Islet precursor cell (in vitro differentiated cells): ENCODE measurements at regions not wholly inside any gene's neighbourhood (a gene's known extent, or its start where the extent isn't known, plus 50 kb on each side); places are given as distances from the start of the nearest gene placed in this dataset.

ENCODE experiments used
- DNase-seq: peaks from one replicate; pipeline ENCODE4 v3.0.0-alpha.2; 2018

GRCh38 chr22:49079027-49079725 lies 748.5 kb downstream of the BRD1 start:
- no peak for DNase-seq

- no peak for DNase-seq
Measured at GRCh38 chr22:49078076-49078710, 749.5 kb downstream of the BRD1 start.

DNA sequence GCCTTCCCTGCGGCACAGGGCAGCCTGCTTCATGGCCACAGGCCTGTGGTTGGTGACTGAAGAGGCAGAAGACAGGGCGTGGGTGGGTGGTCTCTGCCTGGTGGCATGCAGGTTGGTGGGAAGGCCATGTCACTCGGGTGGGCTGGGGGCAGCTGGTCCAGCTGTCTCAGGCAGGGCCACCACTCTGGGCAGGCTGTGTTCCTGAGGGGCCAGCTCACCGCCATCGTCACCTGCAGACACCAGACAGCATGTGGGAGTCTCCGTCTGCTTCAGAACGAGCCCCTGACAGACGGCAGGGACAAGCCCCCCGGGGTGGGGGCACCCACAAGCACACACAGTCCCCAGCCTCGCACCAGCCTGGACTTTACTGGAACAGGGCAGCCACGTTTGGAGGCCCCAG lies 750.1 kb downstream of the BRD1 start:
- DNase-seq, result no peak

GRCh38 chr22:49077036-49077393 lies 750.7 kb downstream of the BRD1 start:
- no peak for DNase-seq

GRCh38 chr22:49076300-49077035 lies 751.2 kb downstream of the BRD1 start:
- DNase-seq, result peak; percentile 74

GRCh38 chr22:49075150-49075549 lies 752.5 kb downstream of the BRD1 start:
- no peak for DNase-seq

DNA sequence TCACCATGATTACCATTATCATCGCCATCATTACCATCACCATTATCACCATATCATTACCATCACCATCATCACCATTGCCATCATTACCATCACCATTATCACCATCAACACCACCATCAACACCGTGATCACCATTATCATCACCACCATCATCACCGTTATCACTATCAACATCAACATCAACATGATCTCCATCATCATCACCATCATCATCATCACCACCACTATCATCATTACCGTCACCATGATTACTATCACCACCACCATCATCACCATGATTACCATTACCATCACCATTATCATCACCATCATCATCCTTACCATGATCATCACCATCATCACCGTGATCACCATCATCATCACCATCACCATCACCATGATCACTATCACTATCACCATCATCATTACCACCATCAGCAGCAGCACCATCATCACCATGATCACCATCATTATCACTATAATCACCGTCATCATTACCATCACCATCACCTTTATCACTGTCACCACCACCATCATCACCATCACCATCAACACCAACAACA lies 753.7 kb downstream of the BRD1 start:
- no peak for DNase-seq

DNA sequence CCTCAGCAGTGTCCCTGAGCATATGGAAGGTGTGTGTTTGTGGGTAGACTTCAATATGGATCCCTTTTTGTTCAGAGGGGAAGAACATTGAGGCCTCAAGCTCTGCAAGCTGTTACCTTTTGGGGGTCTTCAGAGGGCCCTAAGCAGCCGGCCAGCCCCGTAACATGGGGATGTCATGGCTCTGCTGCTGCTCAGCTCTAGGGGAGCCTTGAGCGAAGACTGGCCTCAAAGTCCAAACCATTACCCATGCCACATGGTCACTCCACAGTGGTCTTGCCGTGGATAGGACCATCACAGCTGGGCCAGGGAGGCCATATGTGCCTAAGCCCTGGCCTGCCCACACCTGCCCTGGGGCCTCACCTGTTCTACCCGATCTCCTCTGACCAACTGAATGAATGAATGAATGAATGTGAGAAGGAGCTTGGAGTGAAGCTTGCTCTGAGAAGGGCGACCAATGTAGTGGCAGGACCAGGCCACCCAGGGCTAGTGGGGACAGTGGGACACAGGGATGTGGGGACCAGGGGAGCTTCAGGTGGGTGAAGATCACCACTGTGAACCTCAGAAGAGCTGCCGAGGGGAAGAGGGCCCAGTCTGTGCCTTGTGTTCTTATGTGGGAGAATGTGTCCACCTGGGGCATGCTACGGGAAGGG lies 754.6 kb downstream of the BRD1 start:
- no peak for DNase-seq

GRCh38 chr22:49070501-49070900 lies 757.2 kb downstream of the BRD1 start:
- no peak for DNase-seq

GRCh38 chr22:49068861-49069500 lies 758.7 kb downstream of the BRD1 start:
- DNase-seq, result no peak

DNA sequence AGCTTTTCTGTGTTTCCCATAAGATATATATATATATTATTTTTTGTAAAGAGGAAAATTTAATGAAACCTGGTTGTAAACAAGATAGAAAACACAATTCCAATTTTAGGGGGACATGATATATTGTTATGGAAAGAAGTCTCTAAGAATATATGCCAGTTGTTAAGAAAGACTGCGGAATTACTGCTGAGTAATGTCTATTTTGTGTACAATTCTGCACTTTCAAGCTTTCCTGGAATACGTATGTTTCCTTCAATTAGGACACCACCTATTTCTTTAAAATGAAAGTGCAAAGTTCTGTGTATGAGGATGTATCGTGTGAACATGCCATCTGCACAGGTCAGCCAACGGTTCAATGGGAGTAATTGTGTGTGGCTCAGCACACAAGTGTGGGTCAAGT lies 760.2 kb downstream of the BRD1 start:
- DNase-seq, result no peak

- no peak for DNase-seq
Measured at GRCh38 chr22:49066619-49067018, 761.1 kb downstream of the BRD1 start.

DNA sequence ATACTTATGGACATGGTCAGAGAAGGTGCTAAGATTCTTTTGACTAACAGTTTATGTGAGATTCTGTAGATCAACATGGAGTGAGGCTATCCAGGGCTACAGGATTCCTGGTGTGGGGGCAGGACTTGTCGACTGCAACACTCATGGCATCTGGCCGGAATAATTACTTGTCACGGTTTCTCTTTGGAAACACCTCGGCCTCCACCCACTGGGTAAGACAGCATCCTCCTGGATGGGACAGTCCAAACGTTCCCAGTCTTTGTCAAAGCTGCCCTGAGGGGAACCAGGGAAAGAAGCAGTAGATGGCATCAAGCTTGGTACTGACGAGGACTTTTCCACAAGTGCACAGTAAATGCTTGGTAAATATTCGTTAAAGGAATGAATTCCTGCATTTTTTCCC lies 762.8 kb downstream of the BRD1 start:
- DNase-seq, result no peak

GRCh38 chr22:49063545-49063890 lies 764.2 kb downstream of the BRD1 start:
- no peak for DNase-seq

DNA sequence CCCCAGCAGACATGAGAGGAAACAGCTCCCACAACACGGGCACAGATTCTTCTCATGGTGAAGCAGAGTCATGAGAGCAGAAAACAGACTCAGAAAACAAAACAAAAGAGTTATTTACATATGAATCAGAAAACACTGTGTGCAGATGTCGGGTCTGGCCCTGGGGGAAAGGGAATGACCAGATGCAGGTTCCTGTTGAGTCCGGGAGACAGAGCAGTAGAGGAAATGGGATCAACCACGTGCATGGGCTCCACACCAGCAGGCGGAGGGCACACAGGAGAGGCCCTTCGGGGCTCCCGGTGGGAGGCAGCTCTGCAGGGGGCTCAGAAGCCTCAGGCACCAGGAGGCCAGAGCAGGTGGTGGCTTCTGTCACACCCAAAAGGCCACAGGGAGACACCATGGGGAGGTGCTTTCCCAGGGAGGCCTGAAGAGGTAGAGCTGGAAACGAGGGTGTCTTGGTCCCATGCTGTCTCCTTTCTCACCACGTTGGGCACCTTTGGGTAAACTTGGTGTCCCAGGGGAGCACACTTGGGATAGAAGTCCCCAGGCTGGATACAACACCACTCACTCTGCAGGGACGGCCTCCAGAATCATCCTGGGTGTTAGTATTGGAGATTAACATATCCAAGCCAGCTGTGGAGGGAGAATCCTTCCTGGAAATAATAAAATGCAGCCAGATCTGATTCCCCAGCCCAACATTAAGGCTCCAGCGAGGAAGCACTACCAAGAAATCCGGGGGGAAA lies 764.7 kb downstream of the BRD1 start:
- DNase-seq, result no peak

GRCh38 chr22:49062155-49062801 lies 765.4 kb downstream of the BRD1 start:
- no peak for DNase-seq

DNA sequence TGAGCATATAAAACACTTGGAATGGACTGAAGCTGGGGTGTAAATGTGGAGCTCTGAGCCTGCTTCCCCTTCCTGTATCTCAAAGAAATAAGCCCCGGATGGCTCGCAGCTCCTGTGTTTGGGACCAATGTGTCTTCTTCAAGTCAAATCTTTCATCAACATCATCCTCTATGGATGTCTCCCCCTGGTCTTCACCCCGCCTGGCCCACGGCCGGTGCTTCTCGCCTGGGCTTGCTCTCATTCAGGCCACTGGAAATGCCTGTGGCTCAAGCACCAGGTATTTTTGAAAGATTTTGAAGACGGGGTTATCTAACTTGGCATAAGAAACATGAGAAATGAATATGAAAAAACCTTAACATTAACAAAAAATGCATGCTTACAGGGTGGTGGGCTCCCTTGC lies 769.8 kb downstream of the BRD1 start:
- no peak for DNase-seq

GRCh38 chr22:49056301-49056700 lies 771.4 kb downstream of the BRD1 start:
- DNase-seq, result no peak

GRCh38 chr22:49055406-49055805 lies 772.3 kb downstream of the BRD1 start:
- no peak for DNase-seq

GRCh38 chr22:49053578-49053977 lies 774.1 kb downstream of the BRD1 start:
- DNase-seq, result no peak

- DNase-seq, result no peak
Measured at GRCh38 chr22:49052560-49052959, 775.1 kb downstream of the BRD1 start.

DNA sequence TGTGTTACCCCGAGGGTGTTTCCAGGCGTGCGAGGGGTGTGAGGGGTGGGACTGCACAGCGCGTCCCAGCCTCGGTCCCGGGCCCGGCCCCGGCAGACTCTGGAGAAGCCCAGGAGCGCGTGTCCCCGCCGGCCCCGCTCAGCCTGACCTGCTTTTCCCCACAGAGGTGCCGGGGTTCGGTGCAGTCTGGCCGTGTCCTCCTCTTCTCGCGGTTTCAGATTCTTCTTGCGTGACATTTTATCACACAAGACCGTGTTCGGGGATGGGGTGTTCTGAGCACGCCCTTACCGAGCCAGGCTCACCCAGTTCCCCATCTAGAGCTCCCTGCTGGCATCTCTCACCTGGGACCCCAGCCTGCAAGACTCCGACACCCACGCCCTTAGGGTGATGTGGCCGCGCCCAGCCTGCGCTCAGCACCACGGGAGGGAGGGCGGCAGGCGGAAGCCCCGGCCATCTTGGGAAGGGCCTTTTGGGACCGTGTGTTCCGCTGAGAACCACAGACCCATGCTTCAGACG lies 775.6 kb downstream of the BRD1 start:
- no peak for DNase-seq
